HG02938 (cell line): ENCODE measurements at regions not wholly inside any gene's neighbourhood (a gene's known extent, or its start where the extent isn't known, plus 50 kb on each side); places are given as distances from the start of the nearest gene placed in this dataset.

Experiments
- ATAC-seq: cut with Tn5 transposase; IDR thresholded peaks from one replicate; pipeline ENCODE4 v1.9.1; 2021; ENCODE audit warnings: mild to moderate bottlenecking, moderate library complexity; ENCODE audit not compliant: unreplicated experiment

- no peak for ATAC-seq
These were observed 208.3 kb downstream of the TRAM1L1 start for GRCh38 chr4:116877069-116877468.

GRCh38 chr4:116872941-116873340 lies 212.4 kb downstream of the TRAM1L1 start:
- no peak for ATAC-seq

DNA sequence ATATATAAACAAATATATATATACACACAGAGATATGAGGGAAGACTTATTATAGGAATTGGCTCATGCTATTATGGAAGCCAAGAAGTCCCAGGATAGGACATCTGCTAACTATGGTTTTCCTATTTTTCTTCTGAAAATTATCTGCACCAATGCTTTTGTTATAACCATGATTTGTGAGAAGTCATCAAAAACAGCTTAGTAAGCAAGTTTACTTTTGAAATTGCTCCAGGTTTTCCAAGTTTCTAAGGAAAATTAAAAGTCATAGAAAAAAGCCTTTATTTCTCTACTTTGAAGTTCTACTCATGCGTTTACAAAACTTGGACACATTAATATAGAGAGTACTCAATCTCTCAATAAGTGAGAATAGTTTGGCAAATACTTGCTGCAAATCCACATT lies 213.1 kb downstream of the TRAM1L1 start:
- ATAC-seq: no peak

GRCh38 chr4:116870686-116871085 lies 214.7 kb downstream of the TRAM1L1 start:
- no peak for ATAC-seq

- ATAC-seq: no peak
These were observed 219.3 kb downstream of the TRAM1L1 start for GRCh38 chr4:116866106-116866505.

GRCh38 chr4:116862592-116862991 lies 222.8 kb downstream of the TRAM1L1 start:
- no peak for ATAC-seq

DNA sequence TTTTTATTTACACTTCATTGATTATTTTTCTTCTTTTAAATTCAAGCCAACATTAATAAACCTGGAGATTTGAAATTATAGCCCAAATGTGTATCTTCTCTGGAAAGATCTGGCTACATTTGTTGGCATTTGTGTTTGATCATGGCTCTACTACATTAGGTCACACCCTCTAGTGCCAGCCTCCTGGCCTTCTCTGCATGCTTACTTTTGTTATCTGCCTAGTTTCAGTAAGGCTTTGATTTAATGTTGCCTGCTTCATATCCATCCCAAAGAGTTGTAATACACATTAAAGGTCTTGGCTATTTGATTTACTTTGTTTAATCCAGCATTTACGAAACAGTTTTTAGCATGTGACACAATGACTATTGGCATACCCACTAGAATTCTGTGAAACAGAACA lies 224.5 kb downstream of the TRAM1L1 start:
- ATAC-seq: no peak

GRCh38 chr4:116849620-116850019 lies 235.8 kb downstream of the TRAM1L1 start:
- no peak for ATAC-seq

DNA sequence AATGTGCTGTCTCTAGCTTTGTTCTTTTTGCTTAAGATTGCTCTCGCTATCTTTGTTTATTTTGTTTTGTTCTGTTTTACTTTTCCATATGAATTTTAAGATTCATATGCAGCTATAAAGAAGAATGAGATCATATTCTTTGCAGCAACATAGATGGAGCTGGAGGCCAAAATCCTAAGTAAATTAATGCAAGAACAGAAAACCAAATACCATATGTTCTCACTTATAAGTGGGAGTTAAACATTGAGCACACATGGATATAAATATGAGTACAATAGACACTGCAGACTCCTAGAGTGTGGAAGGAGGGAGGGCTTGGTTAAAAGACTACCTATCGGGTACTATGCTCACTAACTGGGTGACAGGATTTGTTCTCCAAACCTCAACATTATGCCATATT lies 237.8 kb downstream of the TRAM1L1 start:
- no peak for ATAC-seq

- ATAC-seq: no peak
These were observed 245.6 kb downstream of the TRAM1L1 start for GRCh38 chr4:116839826-116840225.

- ATAC-seq: no peak
These were observed 246.8 kb downstream of the TRAM1L1 start for GRCh38 chr4:116838609-116839008.

DNA sequence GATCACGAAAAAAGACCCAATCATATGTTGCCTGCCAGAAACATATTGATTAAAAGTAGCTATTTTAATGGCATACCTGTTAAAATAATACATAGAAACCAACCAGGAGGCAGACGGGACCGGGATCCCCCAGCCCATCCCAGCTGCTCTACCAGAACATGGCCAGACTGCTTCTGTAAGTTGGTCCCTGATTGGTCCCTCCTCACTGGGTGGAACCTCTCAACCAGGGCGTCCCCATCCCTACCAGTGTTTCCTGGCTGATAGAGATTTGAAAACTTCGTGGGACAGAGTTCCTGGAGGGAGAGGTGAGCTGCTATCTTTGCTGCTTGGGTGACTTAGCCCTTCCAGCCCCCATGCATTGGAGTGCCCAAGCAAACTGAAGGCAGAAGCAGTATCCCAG lies 256.2 kb downstream of the TRAM1L1 start:
- ATAC-seq: no peak

- no peak for ATAC-seq
These were observed 261.2 kb downstream of the TRAM1L1 start for GRCh38 chr4:116824172-116824571.

- no peak for ATAC-seq
These were observed 273.6 kb downstream of the TRAM1L1 start for GRCh38 chr4:116811730-116812129.

DNA sequence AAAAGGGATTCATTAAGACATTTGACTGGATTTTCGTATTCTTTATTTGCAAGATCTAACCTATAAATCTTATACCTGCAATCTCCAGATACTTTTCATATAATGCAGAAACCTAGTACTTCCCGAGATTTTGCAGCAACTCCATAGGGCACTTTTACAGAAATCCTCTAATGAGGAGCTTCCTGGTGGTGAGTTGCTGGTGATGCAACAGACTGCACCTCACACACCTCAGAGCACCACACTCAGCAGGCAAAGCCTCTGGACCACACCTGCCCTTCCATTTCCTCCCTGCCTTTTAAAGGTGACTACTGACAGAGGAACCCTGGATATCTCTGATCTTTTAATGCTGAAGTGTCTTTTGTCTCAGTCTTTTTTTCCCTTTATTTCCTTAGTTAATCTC lies 289.4 kb downstream of the TRAM1L1 start:
- no peak for ATAC-seq

DNA sequence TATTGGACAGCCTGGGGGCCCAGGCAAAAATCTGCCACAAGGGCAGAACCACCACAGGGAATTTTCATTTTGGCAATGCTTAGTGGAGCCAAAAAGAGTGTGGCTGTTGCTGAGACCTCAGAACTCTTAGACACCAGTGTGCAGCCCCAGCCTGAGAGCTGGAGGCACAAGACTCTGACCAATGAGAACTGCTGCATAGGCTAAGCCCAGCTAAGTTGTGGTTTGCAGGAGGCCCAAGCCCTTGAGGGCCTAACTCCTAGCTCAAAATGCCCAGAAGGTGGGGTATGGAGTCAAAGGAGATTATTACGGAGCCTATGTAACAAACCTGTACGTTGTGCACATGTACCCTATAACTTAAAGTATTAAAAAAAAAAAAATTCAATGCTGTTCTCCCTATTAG lies 296.7 kb downstream of the TRAM1L1 start:
- no peak for ATAC-seq

DNA sequence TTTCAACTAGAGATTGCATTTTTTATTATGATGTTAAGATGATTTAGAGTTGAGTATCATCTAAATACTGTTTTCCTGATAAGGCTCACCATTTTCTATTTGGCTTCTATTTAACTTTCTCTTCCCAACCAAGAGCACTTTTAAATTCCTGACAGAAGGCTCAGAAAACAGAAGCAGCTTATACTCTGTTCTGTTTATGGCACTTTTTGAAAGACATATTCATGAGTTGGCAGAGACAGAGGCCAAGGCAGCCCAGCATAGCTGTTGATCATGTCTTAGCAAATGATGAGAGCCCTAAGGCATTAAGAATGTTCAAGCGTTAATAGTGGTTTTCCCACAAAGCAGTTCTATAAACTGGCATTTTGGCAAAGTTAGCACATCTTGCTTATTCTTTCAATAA lies 330.3 kb downstream of the TRAM1L1 start:
- no peak for ATAC-seq

GRCh38 chr4:116752027-116752426 lies 333.3 kb downstream of the TRAM1L1 start:
- no peak for ATAC-seq

GRCh38 chr4:116736756-116737155 lies 348.6 kb downstream of the TRAM1L1 start:
- ATAC-seq: no peak

GRCh38 chr4:116734178-116734577 lies 351.2 kb downstream of the TRAM1L1 start:
- no peak for ATAC-seq

DNA sequence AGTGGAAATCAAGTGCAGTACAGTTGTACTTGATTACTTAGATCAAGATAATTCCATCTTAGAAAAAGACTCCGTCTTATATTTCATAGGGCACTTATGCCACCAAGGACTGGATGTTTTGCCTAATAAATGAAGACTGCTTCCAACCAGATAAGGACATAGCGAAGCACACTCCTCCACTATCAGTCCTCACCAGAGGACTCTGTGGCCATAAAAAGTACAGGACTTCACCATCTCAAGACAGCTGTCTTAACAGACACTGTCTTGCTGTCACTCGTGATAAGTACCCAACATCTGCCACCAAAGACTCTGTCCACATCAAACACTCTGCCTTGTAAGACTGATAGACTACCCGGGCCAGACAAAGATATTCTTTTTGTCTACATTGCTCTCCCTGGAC lies 352.0 kb downstream of the TRAM1L1 start:
- no peak for ATAC-seq

DNA sequence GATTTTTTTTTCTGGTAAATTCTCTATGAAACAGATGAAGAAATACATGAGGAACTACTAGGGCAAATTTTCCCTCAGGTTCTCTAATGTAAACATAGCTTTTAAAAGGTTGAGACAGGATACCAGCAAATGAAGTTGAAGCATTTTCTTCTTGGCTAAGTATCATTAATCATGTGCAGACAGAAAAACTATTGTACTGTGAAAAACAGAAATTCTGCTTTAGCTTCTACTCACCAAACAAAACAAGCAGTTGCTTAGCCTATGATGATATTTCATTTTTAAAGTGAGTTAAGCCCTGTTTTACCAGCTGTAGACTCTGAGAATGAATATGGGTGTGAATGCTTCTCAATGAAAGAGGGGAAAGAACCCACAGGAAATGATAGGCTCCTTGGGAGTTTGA lies 358.9 kb downstream of the TRAM1L1 start:
- ATAC-seq: no peak

- ATAC-seq: peak; percentile 74
These were observed 361.1 kb downstream of the TRAM1L1 start for GRCh38 chr4:116724249-116724648.

DNA sequence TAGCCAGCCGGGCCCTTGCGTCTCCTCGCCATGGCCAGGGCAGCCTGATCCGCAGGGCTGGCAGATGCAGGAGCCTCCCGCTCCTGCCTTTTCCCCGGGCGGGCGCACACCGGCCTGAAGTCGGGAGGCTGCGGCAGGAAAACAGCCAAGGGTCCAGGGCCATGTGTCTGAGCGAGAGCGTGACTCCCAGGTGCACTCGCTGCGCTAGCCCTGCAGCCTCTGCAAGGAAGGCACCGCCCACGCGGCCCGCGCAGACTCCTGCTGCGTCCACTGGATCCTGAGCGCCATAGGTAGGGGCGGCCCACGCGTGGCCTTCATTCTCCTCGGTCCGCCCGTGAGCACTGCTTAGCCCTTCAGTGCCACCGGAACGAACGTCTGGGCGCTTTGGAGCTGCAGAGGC lies 379.9 kb downstream of the TRAM1L1 start:
- no peak for ATAC-seq
